K562 (cell line): ENCODE measurements at regions not wholly inside any gene's neighbourhood (a gene's known extent, or its start where the extent isn't known, plus 50 kb on each side); places are given as distances from the start of the nearest gene placed in this dataset.

Source experiments
- ATAC-seq: fragments of 200-7000 bp; cut with Tn5 transposase; 3 replicates; pipeline ENCODE4 v1.9.1; 2020; ENCODE audit warnings: moderate library complexity
- BruUV-seq: library from RNA; stranded (reverse); fragments of 400-500 nt; replicated peaks from 2 replicates; lab custom pipeline; 2021; lab: Mats Ljungman, UMichigan
- CTCF ChIA-PET: fragments of 300-600 bp; formaldehyde crosslinking; extraction: SDS; loops from one replicate; lab custom pipeline; 2021; ENCODE audit warnings: low intra/inter-chr PET ratio; lab: Yijun Ruan, JAX
- POLR2A ChIA-PET: fragments of 300-600, 350-650 bp; sonication (Branson Sonifier 250); formaldehyde crosslinking; extraction: SDS; loops from one replicate; lab custom pipeline; 2021; ENCODE audit warnings: antibody characterized with exemption, inconsistent platforms; lab: Yijun Ruan, JAX
- DNase-seq, 4 experiments: peaks; one replicate each; pipeline versions ENCODE4 v3.0.0 to v3.0.0-alpha.2; 2011 to 2018; ENCODE audit warnings: low spot score in 3 of 4, mixed read lengths in 3 of 4; ENCODE audit errors: extremely low read depth in 1 of 4
- FAIRE-seq: peaks from 2 replicates; lab custom pipeline; 2011; peaks lifted over from hg19 to GRCh38; lab: Jason Lieb, UNC
- H2AFZ ChIP-seq: 2 replicates; pipeline ENCODE4 v1.6.0; 2011; ENCODE audit warnings: low read depth, low read length, control low read depth, inconsistent platforms
- H3K27ac ChIP-seq: fragments of 200-600 bp; 3 replicates; pipeline ENCODE4 v1.8.0; 2011; ENCODE audit warnings: low read depth, mild to moderate bottlenecking, control low read depth, inconsistent platforms, low read length, moderate library complexity, mixed read lengths; ENCODE audit errors: extremely low read depth
- H3K27me3 ChIP-seq, 2 experiments: fragments of 300-600 bp in 1 of 2; 2 replicates in 1 of 2; 3 replicates in 1 of 2; pipeline versions ENCODE4 v1.6.0 to v1.8.0; 2011; ENCODE audit warnings: inconsistent platforms in 2 of 2, low read length in 2 of 2, mild to moderate bottlenecking in 1 of 2, mixed read lengths in 1 of 2, moderate library complexity in 1 of 2; ENCODE audit not compliant: control insufficient read depth in 2 of 2, insufficient read depth in 2 of 2
- H3K36me3 ChIP-seq: fragments of 300-600 bp; 3 replicates; pipeline ENCODE4 v1.8.0; 2011; ENCODE audit warnings: mild to moderate bottlenecking, low read length, inconsistent platforms; ENCODE audit not compliant: control insufficient read depth, insufficient read depth
- H3K4me1 ChIP-seq, 2 experiments: fragments of 200-600 bp in 1 of 2; replicated peaks in 1 of 2; 2 replicates in 1 of 2; 3 replicates in 1 of 2; pipeline versions ENCODE4 v1.5.1 to v1.8.0; 2011; ENCODE audit warnings: inconsistent platforms in 2 of 2, low read length in 2 of 2, mild to moderate bottlenecking in 1 of 2, mixed read lengths in 1 of 2, moderate library complexity in 1 of 2; ENCODE audit not compliant: control insufficient read depth in 2 of 2, insufficient read depth in 2 of 2
- H3K4me2 ChIP-seq: 2 replicates; pipeline ENCODE4 v1.6.1; 2011; ENCODE audit warnings: low read length, control low read depth, inconsistent platforms, mixed read lengths; ENCODE audit not compliant: insufficient read depth
- H3K4me3 ChIP-seq: fragments of 200-600 bp; sonication (generic), shearing (Covaris generic); 2 replicates; pipeline ENCODE4 v1.5.1; 2016; ENCODE audit warnings: control low read depth, inconsistent platforms
- H3K79me2 ChIP-seq: fragments of 200-600 bp; 3 replicates; pipeline ENCODE4 v1.8.0; 2011; ENCODE audit warnings: low read length, inconsistent platforms; ENCODE audit not compliant: control insufficient read depth, insufficient read depth
- H3K9ac ChIP-seq, 2 experiments: 2 replicates each; pipeline versions ENCODE4 v1.6.0 to v1.6.1; 2011; ENCODE audit warnings: low read depth in 2 of 2, low read length in 2 of 2, control low read depth in 1 of 2, inconsistent platforms in 1 of 2, mild to moderate bottlenecking in 1 of 2, mixed read lengths in 1 of 2; ENCODE audit not compliant: insufficient read depth in 1 of 2
- H3K9me1 ChIP-seq: one replicate; pipeline ENCODE4 v1.6.0; 2011; ENCODE audit warnings: inconsistent platforms, mild to moderate bottlenecking, low read length, moderate library complexity; ENCODE audit not compliant: control insufficient read depth, insufficient read depth
- H3K9me3 ChIP-seq: replicated peaks from 2 replicates; pipeline ENCODE4 v1.5.1; 2011; ENCODE audit warnings: low read depth, low read length, inconsistent platforms; ENCODE audit not compliant: control insufficient read depth, insufficient read depth
- H4K20me1 ChIP-seq: replicated peaks from 2 replicates; pipeline ENCODE4 v1.6.1; 2011; ENCODE audit warnings: low read length, inconsistent platforms, mixed read lengths; ENCODE audit not compliant: control insufficient read depth, insufficient read depth
- CTCF ChIP-seq, 3 experiments: IDR thresholded peaks in 2 of 3; conservative IDR thresholded peaks in 1 of 3; 2 replicates each; pipeline ENCODE4 v1.5.1; 2011 to 2012; ENCODE audit warnings: low read length in 3 of 3, mild to moderate bottlenecking in 3 of 3, control low read depth in 2 of 3, improper control_type of control experiment in 1 of 3, inconsistent platforms in 1 of 3, low read depth in 1 of 3, mixed read lengths in 1 of 3, moderate library complexity in 1 of 3; ENCODE audit not compliant: insufficient read depth in 2 of 3
- EP300 ChIP-seq: IDR thresholded peaks from 2 replicates; pipeline ENCODE4 v1.6.1; 2012; ENCODE audit warnings: low read length, improper control_type of control experiment
- MXI1 ChIP-seq: IDR thresholded peaks from 2 replicates; pipeline ENCODE4 v1.6.1; 2011; ENCODE audit warnings: low read depth, mild to moderate bottlenecking, improper control_type of control experiment, low read length
- RAD21 ChIP-seq, 2 experiments: fragments of 250-450 bp in 1 of 2; fragments of 450-650 bp in 1 of 2; sonication (Bioruptor Pico) in 1 of 2; formaldehyde crosslinking in 1 of 2; IDR thresholded peaks in 1 of 2; conservative IDR thresholded peaks in 1 of 2; 2 replicates each; pipeline versions ENCODE4 v1.4.0 to v1.8.0; 2020 to 2022; ENCODE audit warnings: mild to moderate bottlenecking in 2 of 2, moderate library complexity in 1 of 2
- RAD51 ChIP-seq: fragments of 450-650 bp; IDR thresholded peaks from 2 replicates; pipeline ENCODE4 v1.7.1; 2016; ENCODE audit warnings: low read depth, mild to moderate bottlenecking, borderline replicate concordance
- SOX6 ChIP-seq: fragments of 450-650 bp; IDR thresholded peaks from 2 replicates; pipeline ENCODE4 v1.6.1; 2014; ENCODE audit warnings: mild to moderate bottlenecking
- ZFPM2 ChIP-seq: fragments of 250-450 bp; sonication (Bioruptor Pico); IDR thresholded peaks from 2 replicates; pipeline ENCODE4 v1.5.1; 2022; ENCODE audit warnings: mild to moderate bottlenecking
- WGBS: fragments of 100-300 bp; shearing (Covaris generic); methylation state at CpG from one replicate; pipeline ENCODE4 v1.1.6; 2016; ENCODE audit warnings: low coverage, mixed read lengths; ENCODE audit not compliant: insufficient coverage; ENCODE audit errors: missing lambda C conversion rate; 5-methylcytosine and 5-hydroxymethylcytosine counted together
- in situ Hi-C: fragments of 300-500 bp; cut with MboI; formaldehyde crosslinking; loops from 4 replicates; pipeline ENCODE4 v1.15.0; 2018; ENCODE audit warnings: inconsistent platforms, mixed read lengths
- intact Hi-C: fragments of 100-400 bp; cut with micrococcal nuclease; formaldehyde crosslinking; loops from 2 replicates; pipeline ENCODE4 v1.14.2; 2022

GRCh38 chr2:164436131-164436530 lies 185.2 kb downstream of the GRB14 start (continued):
- TF ChIP-seq ZFPM2 (no peak), EP300 (no peak), SOX6 (no peak), MXI1 (no peak)

GRCh38 chr2:164430166-164430783 lies 191.0 kb downstream of the GRB14 start:
- FAIRE-seq (no peak), DNase-seq (peak in 1 of 4 experiments; percentile 10), ATAC-seq (no peak)
- Histone ChIP-seq H2AFZ (no peak overlapping the region), H3K4me2 (no peak overlapping the region), H3K9me3 (no peaks in the 10 kb centered on the region), H3K4me1 (no peaks in the 10 kb centered on the region), H3K27me3 (no peaks in the 10 kb centered on the region), H3K4me3 (no peak overlapping the region), H3K9me1 (no peaks in the 10 kb centered on the region), H4K20me1 (no peaks in the 10 kb centered on the region), H3K79me2 (no peaks in the 10 kb centered on the region), H3K9ac (no peak overlapping the region), H3K36me3 (no peaks in the 10 kb centered on the region), H3K27ac (no peak overlapping the region)
- CTCF ChIA-PET: no interaction called here
- no TSS peak for BruUV-seq
- POLR2A ChIA-PET: no interaction called here
- TF ChIP-seq RAD51 (no peak), CTCF (IDR thresholded peaks at IDR 0.05 in 2 of 3, conservative IDR thresholded peaks at IDR 0.05 in 1 of 3; ENCODE audit: insufficient read depth in 2 of 3, low read depth in 1 of 3, low read length in 3 of 3) (peak in 1 of 3 experiments; percentile 26; a peak in 1 of 6 replicates), RAD21 (CRISPR knock-in tag; conservative IDR thresholded peaks at IDR 0.05 in 1 of 2, IDR thresholded peaks at IDR 0.05 in 1 of 2) (peak in 1 of 2 experiments; percentile 28; a peak in 1 of 4 replicates)
- intact Hi-C loops: no loop called here
- in situ Hi-C loops: no loop called here
- 4% methylated on average over 3 of the region's 3 CpGs for WGBS
